H1 (cell line): ENCODE measurements at regions not wholly inside any gene's neighbourhood (a gene's known extent, or its start where the extent isn't known, plus 50 kb on each side); places are given as distances from the start of the nearest gene placed in this dataset.

Experiments
- CTCF ChIA-PET: fragments of 300-600 bp; sonication (Branson Sonifier 250); formaldehyde crosslinking; loops from one replicate; lab custom pipeline; 2021; ENCODE audit not compliant: partially characterized antibody; lab: Charles Lee
- POLR2A ChIA-PET: fragments of 300-600 bp; sonication (Branson Sonifier 250); formaldehyde crosslinking; loops from one replicate; lab custom pipeline; 2021; ENCODE audit warnings: inconsistent platforms; ENCODE audit not compliant: partially characterized antibody; lab: Charles Lee
- DNase-seq, 2 experiments: peaks; one replicate each; pipeline versions ENCODE4 v3.0.0 to v3.0.0-alpha.2; 2010 to 2022; ENCODE audit warnings: low spot score in 2 of 2, low read depth in 1 of 2, mixed read lengths in 1 of 2
- FAIRE-seq: peaks from 2 replicates; lab custom pipeline; 2011; peaks lifted over from hg19 to GRCh38; lab: Jason Lieb, UNC
- H2AFZ ChIP-seq: 2 replicates; pipeline ENCODE4 v1.8.1; 2012; ENCODE audit warnings: low read length, inconsistent platforms
- H2AK5ac ChIP-seq: 2 replicates; pipeline ENCODE4 v1.6.1; 2013; ENCODE audit warnings: low read depth, low read length
- H2BK120ac ChIP-seq: replicated peaks from 2 replicates; pipeline ENCODE3; 2013; ENCODE audit warnings: low read depth, low read length, inconsistent platforms
- H2BK12ac ChIP-seq: 2 replicates; pipeline ENCODE4 v1.6.1; 2013; ENCODE audit warnings: low read depth, low read length
- H2BK15ac ChIP-seq: 2 replicates; pipeline ENCODE4 v1.6.1; 2013; ENCODE audit warnings: low read length
- H2BK20ac ChIP-seq: 2 replicates; pipeline ENCODE4 v1.6.1; 2013; ENCODE audit warnings: low read length
- H2BK5ac ChIP-seq: 2 replicates; pipeline ENCODE4 v1.6.1; 2013; ENCODE audit warnings: low read depth, low read length
- H3K14ac ChIP-seq: 2 replicates; pipeline ENCODE4 v1.6.1; 2013; ENCODE audit warnings: inconsistent platforms; ENCODE audit not compliant: insufficient read length
- H3K18ac ChIP-seq: 2 replicates; pipeline ENCODE4 v1.6.1; 2013; ENCODE audit warnings: low read length; ENCODE audit errors: extremely low read depth
- H3K23ac ChIP-seq: 2 replicates; pipeline ENCODE4 v1.6.1; 2013; ENCODE audit warnings: inconsistent platforms; ENCODE audit not compliant: insufficient read length
- H3K23me2 ChIP-seq: 2 replicates; pipeline ENCODE4 v1.6.1; 2013; ENCODE audit warnings: low read depth, low read length
- H3K27ac ChIP-seq: 2 replicates; pipeline ENCODE4 v1.6.1; 2011; ENCODE audit warnings: low read depth, low read length, inconsistent platforms
- H3K27me3 ChIP-seq, 4 experiments: replicated peaks in 1 of 4; 1 replicate in 1 of 4; 2 replicates in 3 of 4; pipeline versions ENCODE4 v1.6.1 to v1.8.1; 2011 to 2013; ENCODE audit warnings: low read length in 3 of 4, mild to moderate bottlenecking in 3 of 4, inconsistent platforms in 2 of 4, mixed read lengths in 2 of 4, moderate library complexity in 1 of 4; ENCODE audit not compliant: control insufficient read depth in 3 of 4, insufficient read depth in 3 of 4; ENCODE audit errors: extremely low read depth in 1 of 4
- H3K36me3 ChIP-seq, 4 experiments: 2 replicates each; pipeline versions ENCODE4 v1.6.1 to v1.8.1; 2011 to 2013; ENCODE audit warnings: mild to moderate bottlenecking in 4 of 4, low read length in 3 of 4, moderate library complexity in 2 of 4, control low read depth in 1 of 4, inconsistent platforms in 1 of 4; ENCODE audit not compliant: insufficient read depth in 4 of 4, control insufficient read depth in 2 of 4
- H3K4ac ChIP-seq: replicated peaks from 2 replicates; pipeline ENCODE3; 2013; ENCODE audit warnings: low read length, low read depth, mixed read lengths, inconsistent platforms; ENCODE audit not compliant: insufficient read length
- H3K4me1 ChIP-seq, 4 experiments: replicated peaks in 1 of 4; 1 replicate in 1 of 4; 2 replicates in 3 of 4; pipeline versions ENCODE4 v1.6.1 to v1.8.1; 2011 to 2013; ENCODE audit warnings: low read length in 3 of 4, inconsistent platforms in 2 of 4, mixed read lengths in 1 of 4; ENCODE audit not compliant: insufficient read depth in 4 of 4, control insufficient read depth in 3 of 4
- H3K4me2 ChIP-seq, 2 experiments: 2 replicates each; pipeline versions ENCODE4 v1.6.1 to v1.8.1; 2011 to 2013; ENCODE audit warnings: low read depth in 2 of 2, low read length in 2 of 2, control low read depth in 1 of 2, inconsistent platforms in 1 of 2, mild to moderate bottlenecking in 1 of 2; ENCODE audit not compliant: insufficient read depth in 1 of 2
- H3K4me3 ChIP-seq, 4 experiments: fragments of 200-600, 300-600 bp in 1 of 4; sonication (generic), shearing (Covaris generic), sonication (Bioruptor Twin) in 1 of 4; 2 replicates each; pipeline versions ENCODE4 v1.5.1 to v1.8.1; 2011 to 2016; ENCODE audit warnings: low read length in 4 of 4, low read depth in 3 of 4, control low read depth in 2 of 4, inconsistent platforms in 2 of 4, mild to moderate bottlenecking in 2 of 4, mixed read lengths in 1 of 4, moderate library complexity in 1 of 4; ENCODE audit not compliant: insufficient read depth in 2 of 4; ENCODE audit errors: extremely low read depth in 1 of 4
- H3K56ac ChIP-seq: replicated peaks from 2 replicates; pipeline ENCODE3; 2013; ENCODE audit warnings: low read depth, mild to moderate bottlenecking, mixed read lengths, low read length, inconsistent platforms; ENCODE audit not compliant: insufficient read length
- H3K79me1 ChIP-seq: 2 replicates; pipeline ENCODE4 v1.6.1; 2013; ENCODE audit warnings: low read depth, low read length, control low read depth
- H3K79me2 ChIP-seq, 2 experiments: 2 replicates each; pipeline versions ENCODE4 v1.6.1 to v1.8.1; 2012 to 2013; ENCODE audit warnings: low read length in 2 of 2, mild to moderate bottlenecking in 2 of 2, inconsistent platforms in 1 of 2; ENCODE audit not compliant: insufficient read depth in 2 of 2, control insufficient read depth in 1 of 2
- H3K9ac ChIP-seq, 4 experiments: replicated peaks in 1 of 4; 1 replicate in 1 of 4; 2 replicates in 3 of 4; pipeline versions ENCODE4 v1.6.1 to v1.8.1; 2011 to 2013; ENCODE audit warnings: low read depth in 3 of 4, low read length in 3 of 4, control low read depth in 2 of 4, mild to moderate bottlenecking in 2 of 4, moderate library complexity in 2 of 4, inconsistent platforms in 1 of 4; ENCODE audit errors: extremely low read depth in 1 of 4
- H3K9me3 ChIP-seq, 2 experiments: 2 replicates each; pipeline versions ENCODE4 v1.6.1 to v1.8.1; 2012 to 2013; ENCODE audit warnings: mild to moderate bottlenecking in 2 of 2, moderate library complexity in 2 of 2, control low read depth in 1 of 2, inconsistent platforms in 1 of 2, low read depth in 1 of 2, low read length in 1 of 2, mixed read lengths in 1 of 2; ENCODE audit not compliant: insufficient read depth in 2 of 2
- H4K20me1 ChIP-seq, 2 experiments: replicated peaks in 1 of 2; 2 replicates each; pipeline versions ENCODE3 to v1.8.1; 2011 to 2013; ENCODE audit warnings: inconsistent platforms in 2 of 2, low read length in 2 of 2, mild to moderate bottlenecking in 1 of 2; ENCODE audit not compliant: insufficient read depth in 2 of 2, control insufficient read depth in 1 of 2
- H4K5ac ChIP-seq: 2 replicates; pipeline ENCODE4 v1.6.1; 2013; ENCODE audit warnings: low read length, low read depth, mixed read lengths, inconsistent platforms; ENCODE audit not compliant: insufficient read length
- H4K8ac ChIP-seq: 2 replicates; pipeline ENCODE4 v1.8.0; 2013; ENCODE audit warnings: mild to moderate bottlenecking, moderate library complexity, low read length, inconsistent platforms; ENCODE audit not compliant: insufficient read depth; ENCODE audit errors: extremely low read depth
- H4K91ac ChIP-seq: replicated peaks from 2 replicates; pipeline ENCODE3; 2013; ENCODE audit warnings: low read length, mixed read lengths, inconsistent platforms; ENCODE audit not compliant: insufficient read length
- GABPA ChIP-seq: IDR thresholded peaks from 2 replicates; pipeline ENCODE4 v1.6.1; 2011; ENCODE audit warnings: mild to moderate bottlenecking, low read length, moderate library complexity, borderline replicate concordance; ENCODE audit not compliant: insufficient read depth
- POLR2AphosphoS5 ChIP-seq: IDR thresholded peaks from 2 replicates; pipeline ENCODE4 v1.6.1; 2011; ENCODE audit warnings: low read depth, low read length
- POU5F1 ChIP-seq: IDR thresholded peaks from 2 replicates; pipeline ENCODE4 v1.6.1; 2011; ENCODE audit warnings: low read depth, mild to moderate bottlenecking, low read length, moderate library complexity
- TAF7 ChIP-seq: optimal IDR thresholded peaks from 2 replicates; pipeline ENCODE3; 2011; ENCODE audit warnings: low read depth, mild to moderate bottlenecking, inconsistent platforms, low read length, moderate library complexity, borderline replicate concordance
- YY1 ChIP-seq: IDR thresholded peaks from 2 replicates; pipeline ENCODE4 v1.6.1; 2011; ENCODE audit warnings: low read depth, mild to moderate bottlenecking, low read length
- WGBS, 2 experiments: shearing (Covaris generic) in 1 of 2; methylation state at CpG; one replicate each; pipeline versions ENCODE4 v1.1.6 to v1.1.7; 2013 to 2015; ENCODE audit warnings: low lambda C conversion rate in 2 of 2, mixed read lengths in 2 of 2, inconsistent platforms in 1 of 2, low coverage in 1 of 2, missing lambda C conversion rate in 1 of 2; ENCODE audit not compliant: insufficient replicate concordance in 2 of 2, insufficient coverage in 1 of 2, insufficient read length in 1 of 2; ENCODE audit errors: extremely low coverage in 1 of 2, missing lambda C conversion rate in 1 of 2; 5-methylcytosine and 5-hydroxymethylcytosine counted together

DNA sequence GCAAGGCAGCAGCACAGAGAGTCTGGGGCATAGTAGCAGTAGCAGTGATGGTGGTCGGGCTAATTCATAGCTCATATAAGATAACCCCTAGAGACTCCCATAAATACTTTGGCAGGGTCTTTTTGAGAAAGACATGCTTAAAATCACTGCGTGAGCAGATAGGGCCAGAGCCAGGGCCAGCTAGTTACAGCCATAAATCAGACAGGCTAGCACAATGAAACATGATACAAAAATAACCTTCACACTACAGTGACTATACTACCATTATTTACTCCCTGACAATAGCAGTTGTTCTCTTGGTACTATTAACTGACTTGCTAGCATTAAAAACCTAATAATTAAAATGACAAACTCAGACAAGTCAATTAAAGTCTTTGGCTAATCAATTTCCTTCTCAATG lies 295.9 kb downstream of the SMARCA1 start:
- no peak overlapping the region for H3K56ac ChIP-seq
- H2BK5ac ChIP-seq: no peak overlapping the region
- no peaks in the 10 kb centered on the region for H3K79me1 ChIP-seq
- H3K79me2 ChIP-seq: no peaks in the 10 kb centered on the region
- H3K9ac ChIP-seq: no peak overlapping the region
- H3K4me2 ChIP-seq: no peak overlapping the region
- no peak overlapping the region for H4K91ac ChIP-seq
- H3K9me3 ChIP-seq: no peaks in the 10 kb centered on the region
- WGBS, 2 experiments: 89% methylated on average over 2 of the region's 2 CpGs; no CpG with 5 or more reads in 1 of the 2 experiments
- no peak overlapping the region for H4K5ac ChIP-seq
- TF ChIP-seq YY1 (no peak), POLR2AphosphoS5 (no peak), GABPA (no peak), TAF7 (no peak), POU5F1 (no peak)
- H2AK5ac ChIP-seq: no peak overlapping the region
- ChIA-PET CTCF (no interaction called here), POLR2A (no interaction called here)
- DNase-seq (no peak), FAIRE-seq (no peak)
- no peak overlapping the region for H2AFZ ChIP-seq
- no peak overlapping the region for H3K18ac ChIP-seq
- no peak overlapping the region for H3K4me3 ChIP-seq
- no peak overlapping the region for H2BK12ac ChIP-seq
- H3K14ac ChIP-seq: no peak overlapping the region
- no peak overlapping the region for H2BK20ac ChIP-seq
- no peaks in the 10 kb centered on the region for H3K23me2 ChIP-seq
- H4K8ac ChIP-seq: no peak overlapping the region
- no peak overlapping the region for H3K27ac ChIP-seq
- H4K20me1 ChIP-seq: no peaks in the 10 kb centered on the region
- no peaks in the 10 kb centered on the region for H3K36me3 ChIP-seq
- H3K27me3 ChIP-seq: no peaks in the 10 kb centered on the region
- H3K4me1 ChIP-seq: no peaks in the 10 kb centered on the region
- no peak overlapping the region for H2BK15ac ChIP-seq
- no peak overlapping the region for H3K4ac ChIP-seq
- H2BK120ac ChIP-seq: no peak overlapping the region
- no peak overlapping the region for H3K23ac ChIP-seq
